GM12878 (cell line): ENCODE measurements at regions not wholly inside any gene's neighbourhood (a gene's known extent, or its start where the extent isn't known, plus 50 kb on each side); places are given as distances from the start of the nearest gene placed in this dataset.

ENCODE experiments used
- CEBPB ChIP-seq, 2 experiments: fragments of 150-350 bp in 1 of 2; IDR thresholded peaks; 2 replicates each; pipeline ENCODE4 v1.6.1; 2012 to 2014; ENCODE audit warnings: low read depth in 2 of 2, low read length in 2 of 2, borderline replicate concordance in 1 of 2, inconsistent platforms in 1 of 2
- CHD2 ChIP-seq: IDR thresholded peaks from 2 replicates; pipeline ENCODE4 v1.6.1; 2011; ENCODE audit warnings: low read depth, low read length, improper control_type of control experiment, borderline replicate concordance
- CTCF ChIP-seq, 3 experiments: IDR thresholded peaks in 2 of 3; conservative IDR thresholded peaks in 1 of 3; 2 replicates each; pipeline ENCODE4 v1.5.1; 2011; ENCODE audit warnings: low read depth in 3 of 3, low read length in 3 of 3, mild to moderate bottlenecking in 3 of 3, control low read depth in 2 of 3, moderate library complexity in 2 of 3, inconsistent platforms in 1 of 3, mixed read lengths in 1 of 3; ENCODE audit not compliant: control insufficient read depth in 2 of 3, insufficient read depth in 1 of 3; ENCODE audit errors: extremely low read depth in 1 of 3
- GABPA ChIP-seq: IDR thresholded peaks from 2 replicates; pipeline ENCODE4 v1.6.1; 2014; ENCODE audit warnings: antibody characterized with exemption, low read depth, mild to moderate bottlenecking, inconsistent platforms

- no peak for TF ChIP-seq GABPA
- TF ChIP-seq CHD2, result no peak
- TF ChIP-seq CEBPB (IDR thresholded peaks at IDR 0.05; ENCODE audit: borderline replicate concordance in 1 of 2, low read depth in 2 of 2, low read length in 2 of 2), result no peak
- TF ChIP-seq CTCF (IDR thresholded peaks at IDR 0.05 in 2 of 3, conservative IDR thresholded peaks at IDR 0.05 in 1 of 3; ENCODE audit: control insufficient read depth in 2 of 3, extremely low read depth in 1 of 3, insufficient read depth in 1 of 3, low read depth in 3 of 3, low read length in 3 of 3), result no peak
Observed at GRCh38 chr11:71082454-71082853, 169.9 kb downstream of the SHANK2 start.
